H9 (cell line): ENCODE measurements at regions not wholly inside any gene's neighbourhood (a gene's known extent, or its start where the extent isn't known, plus 50 kb on each side); places are given as distances from the start of the nearest gene placed in this dataset.

ENCODE experiments used
- DNase-seq: peaks from one replicate; pipeline ENCODE4 v3.0.0-alpha.2; 2017
- H2AFZ ChIP-seq: one replicate; pipeline ENCODE4 v1.6.1; 2013; ENCODE audit warnings: mild to moderate bottlenecking, low read length, control low read depth, moderate library complexity
- H2AK5ac ChIP-seq: 2 replicates; pipeline ENCODE4 v1.6.1; 2013; ENCODE audit warnings: low read length, control low read depth, mixed read lengths; ENCODE audit not compliant: insufficient read length
- H2BK120ac ChIP-seq: one replicate; pipeline ENCODE4 v1.6.1; 2013; ENCODE audit warnings: low read depth, mild to moderate bottlenecking, low read length, control low read depth, inconsistent platforms; ENCODE audit not compliant: poor library complexity, severe bottlenecking
- H2BK12ac ChIP-seq: 2 replicates; pipeline ENCODE4 v1.6.1; 2013; ENCODE audit warnings: low read length, control low read depth, mixed read lengths, low read depth; ENCODE audit not compliant: insufficient read length
- H2BK15ac ChIP-seq: 2 replicates; pipeline ENCODE4 v1.6.1; 2013; ENCODE audit warnings: low read depth, low read length, control low read depth
- H2BK20ac ChIP-seq: one replicate; pipeline ENCODE4 v1.6.1; 2013; ENCODE audit warnings: low read depth, mild to moderate bottlenecking, low read length, control low read depth, inconsistent platforms; ENCODE audit not compliant: poor library complexity, severe bottlenecking
- H2BK5ac ChIP-seq: 2 replicates; pipeline ENCODE4 v1.6.1; 2013; ENCODE audit warnings: low read length, control low read depth, mixed read lengths; ENCODE audit not compliant: insufficient read length
- H3K14ac ChIP-seq: 2 replicates; pipeline ENCODE4 v1.6.1; 2013; ENCODE audit warnings: low read length, control low read depth; ENCODE audit not compliant: insufficient read depth
- H3K18ac ChIP-seq: 2 replicates; pipeline ENCODE4 v1.6.1; 2013; ENCODE audit warnings: low read depth, mild to moderate bottlenecking, mixed read lengths, low read length, control low read depth; ENCODE audit not compliant: insufficient read length
- H3K23ac ChIP-seq: 2 replicates; pipeline ENCODE4 v1.6.1; 2013; ENCODE audit warnings: low read length, control low read depth, mixed read lengths, low read depth; ENCODE audit not compliant: insufficient read length
- H3K23me2 ChIP-seq: 2 replicates; pipeline ENCODE4 v1.6.1; 2013; ENCODE audit warnings: low read depth, mild to moderate bottlenecking, mixed read lengths, low read length, control low read depth; ENCODE audit not compliant: insufficient read length, poor library complexity, severe bottlenecking
- H3K27ac ChIP-seq: 2 replicates; pipeline ENCODE4 v1.5.1; 2013; ENCODE audit warnings: low read length, control low read depth, mixed read lengths, low read depth; ENCODE audit not compliant: insufficient read length
- H3K27me3 ChIP-seq: 2 replicates; pipeline ENCODE4 v1.6.1; 2013; ENCODE audit warnings: low read length, control low read depth, inconsistent platforms; ENCODE audit not compliant: insufficient read depth
- H3K4ac ChIP-seq: 2 replicates; pipeline ENCODE4 v1.6.1; 2013; ENCODE audit warnings: low read depth, mild to moderate bottlenecking, control low read depth, inconsistent platforms, low read length, moderate library complexity
- H3K4me1 ChIP-seq: 2 replicates; pipeline ENCODE4 v1.6.1; 2013; ENCODE audit warnings: low read length, control low read depth, inconsistent platforms; ENCODE audit not compliant: insufficient read depth
- H3K4me2 ChIP-seq: 2 replicates; pipeline ENCODE4 v1.6.1; 2013; ENCODE audit warnings: low read length, control low read depth, mixed read lengths; ENCODE audit not compliant: insufficient read length, insufficient read depth
- H3K56ac ChIP-seq: 2 replicates; pipeline ENCODE4 v1.6.1; 2013; ENCODE audit warnings: low read depth, mild to moderate bottlenecking, mixed read lengths, low read length, control low read depth; ENCODE audit not compliant: insufficient read length
- H3K79me1 ChIP-seq: 2 replicates; pipeline ENCODE4 v1.6.1; 2013; ENCODE audit warnings: low read depth, mild to moderate bottlenecking, moderate library complexity, low read length, control low read depth, inconsistent platforms; ENCODE audit not compliant: insufficient read depth, poor library complexity, severe bottlenecking
- H3K79me2 ChIP-seq: 2 replicates; pipeline ENCODE4 v1.6.1; 2013; ENCODE audit warnings: low read length, control low read depth, inconsistent platforms; ENCODE audit not compliant: insufficient read depth
- H3K9ac ChIP-seq: 2 replicates; pipeline ENCODE4 v1.6.1; 2013; ENCODE audit warnings: low read length, control low read depth, mixed read lengths; ENCODE audit not compliant: insufficient read length; ENCODE audit errors: extremely low read depth
- H3K9me3 ChIP-seq: one replicate; pipeline ENCODE4 v1.6.1; 2013; ENCODE audit warnings: low read depth, low read length, inconsistent platforms; ENCODE audit not compliant: control insufficient read depth
- H3T11ph ChIP-seq: one replicate; pipeline ENCODE4 v1.6.1; 2013; ENCODE audit warnings: mild to moderate bottlenecking, low read length, control low read depth, inconsistent platforms
- H4K20me1 ChIP-seq: one replicate; pipeline ENCODE4 v1.6.1; 2013; ENCODE audit not compliant: control insufficient read depth, insufficient read length, insufficient read depth
- H4K5ac ChIP-seq: 2 replicates; pipeline ENCODE4 v1.6.1; 2013; ENCODE audit warnings: low read depth, mild to moderate bottlenecking, mixed read lengths, low read length, control low read depth; ENCODE audit not compliant: insufficient read length
- H4K8ac ChIP-seq: replicated peaks from 2 replicates; pipeline ENCODE4 v1.6.1; 2013; ENCODE audit warnings: low read length, control low read depth, mixed read lengths, low read depth; ENCODE audit not compliant: insufficient read length
- H4K91ac ChIP-seq: 2 replicates; pipeline ENCODE4 v1.6.1; 2013; ENCODE audit warnings: low read depth, mild to moderate bottlenecking, moderate library complexity, mixed read lengths, low read length, control low read depth; ENCODE audit not compliant: insufficient read length
- H3K27ac Mint-ChIP-seq, 3 experiments: 2 replicates in 2 of 3; 3 replicates in 1 of 3; pipeline ENCODE4 v1.8.0; 2020 to 2021; ENCODE audit warnings: mixed read lengths in 3 of 3, mild to moderate bottlenecking in 1 of 3, moderate library complexity in 1 of 3
- H3K27me3 Mint-ChIP-seq: 2 replicates; pipeline ENCODE4 v1.8.0; 2021; ENCODE audit warnings: low read depth, mild to moderate bottlenecking, moderate library complexity, mixed read lengths
- H3K36me3 Mint-ChIP-seq, 3 experiments: 2 replicates in 2 of 3; 3 replicates in 1 of 3; pipeline ENCODE4 v1.8.0; 2020 to 2021; ENCODE audit warnings: low read depth in 3 of 3, mixed read lengths in 3 of 3; ENCODE audit not compliant: insufficient read depth in 1 of 3
- H3K4me1 Mint-ChIP-seq, 2 experiments: 2 replicates each; pipeline ENCODE4 v1.8.0; 2020; ENCODE audit warnings: mixed read lengths in 2 of 2
- H3K4me3 Mint-ChIP-seq, 2 experiments: 2 replicates in 1 of 2; 3 replicates in 1 of 2; pipeline ENCODE4 v1.8.0; 2020 to 2021; ENCODE audit warnings: mild to moderate bottlenecking in 2 of 2, mixed read lengths in 2 of 2, moderate library complexity in 1 of 2
- H3K9me3 Mint-ChIP-seq, 2 experiments: 2 replicates in 1 of 2; 3 replicates in 1 of 2; pipeline ENCODE4 v1.8.0; 2020; ENCODE audit warnings: mild to moderate bottlenecking in 2 of 2, mixed read lengths in 2 of 2, moderate library complexity in 1 of 2
- WGBS: extraction: QIAGEN DNeasy Blood & Tissue Kit; methylation state at CpG from one replicate; pipeline ENCODE4 v1.1.7; 2013; ENCODE audit warnings: missing lambda C conversion rate, low lambda C conversion rate, mixed read lengths; ENCODE audit not compliant: insufficient read length; ENCODE audit errors: extremely low coverage; 5-methylcytosine and 5-hydroxymethylcytosine counted together
- TF ChIP-seq, protein P1 (sequence below): fragments of 200-600 bp; sonication (generic); conservative IDR thresholded peaks from 3 replicates; pipeline ENCODE4 v1.8.0; 2021; ENCODE audit warnings: antibody characterized with exemption, mild to moderate bottlenecking

DNA sequence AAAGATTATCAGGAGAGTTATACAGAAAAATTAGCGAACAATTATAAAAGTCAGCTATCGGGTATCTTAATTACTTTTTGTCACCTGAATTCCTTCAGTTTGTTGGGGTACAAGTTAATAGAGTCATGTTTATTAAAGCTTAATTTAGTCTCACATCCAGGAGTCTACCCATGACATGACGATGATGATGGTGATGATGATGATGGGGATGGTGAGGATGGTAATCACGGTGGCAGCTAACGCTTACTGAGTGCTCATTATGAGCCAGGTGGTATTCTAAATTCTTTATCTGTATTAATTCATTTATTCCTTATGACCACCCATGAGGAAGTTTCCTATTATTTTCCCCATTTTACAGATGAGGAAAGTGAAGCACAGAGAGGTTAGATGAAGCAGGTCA lies 208.6 kb upstream of the KIF2A start:
- Histone ChIP-seq H3K79me2 (no peaks in the 10 kb centered on the region), H3K79me1 (no peaks in the 10 kb centered on the region), H4K8ac (no peak overlapping the region), H3K9me3 (no peaks in the 10 kb centered on the region), H3K4ac (no peak overlapping the region), H3K18ac (no peak overlapping the region), H2BK120ac (no peak overlapping the region), H3K14ac (no peak overlapping the region), H3K4me1 (no peaks in the 10 kb centered on the region), H3K9ac (no peak overlapping the region), H3K4me2 (no peak overlapping the region), H2BK15ac (no peak overlapping the region), H3K23me2 (no peaks in the 10 kb centered on the region), H2BK20ac (no peak overlapping the region), H3K27me3 (no peaks in the 10 kb centered on the region), H2AK5ac (no peak overlapping the region), H2AFZ (no peak overlapping the region), H4K20me1 (no peaks in the 10 kb centered on the region), H3K23ac (no peak overlapping the region), H4K91ac (no peak overlapping the region), H3K27ac (no peak overlapping the region), H4K5ac (no peak overlapping the region), H3T11ph (no peak overlapping the region), H3K56ac (no peak overlapping the region), H2BK12ac (no peak overlapping the region), H2BK5ac (no peak overlapping the region)
- Mint-ChIP-seq H3K27me3 (peaks cover 2% of the 10 kb centered on the region; the same call in 1 of the 2 replicates), H3K27ac (no peak overlapping the region), H3K4me1 (peaks cover 4 to 5% of the 10 kb centered on the region in 2 experiments), H3K4me3 (no peak overlapping the region), H3K36me3 (no peaks in the 10 kb centered on the region), H3K9me3 (no peaks in the 10 kb centered on the region; a peak in 2 of 5 replicates)
- TF ChIP-seq, protein P1, sequence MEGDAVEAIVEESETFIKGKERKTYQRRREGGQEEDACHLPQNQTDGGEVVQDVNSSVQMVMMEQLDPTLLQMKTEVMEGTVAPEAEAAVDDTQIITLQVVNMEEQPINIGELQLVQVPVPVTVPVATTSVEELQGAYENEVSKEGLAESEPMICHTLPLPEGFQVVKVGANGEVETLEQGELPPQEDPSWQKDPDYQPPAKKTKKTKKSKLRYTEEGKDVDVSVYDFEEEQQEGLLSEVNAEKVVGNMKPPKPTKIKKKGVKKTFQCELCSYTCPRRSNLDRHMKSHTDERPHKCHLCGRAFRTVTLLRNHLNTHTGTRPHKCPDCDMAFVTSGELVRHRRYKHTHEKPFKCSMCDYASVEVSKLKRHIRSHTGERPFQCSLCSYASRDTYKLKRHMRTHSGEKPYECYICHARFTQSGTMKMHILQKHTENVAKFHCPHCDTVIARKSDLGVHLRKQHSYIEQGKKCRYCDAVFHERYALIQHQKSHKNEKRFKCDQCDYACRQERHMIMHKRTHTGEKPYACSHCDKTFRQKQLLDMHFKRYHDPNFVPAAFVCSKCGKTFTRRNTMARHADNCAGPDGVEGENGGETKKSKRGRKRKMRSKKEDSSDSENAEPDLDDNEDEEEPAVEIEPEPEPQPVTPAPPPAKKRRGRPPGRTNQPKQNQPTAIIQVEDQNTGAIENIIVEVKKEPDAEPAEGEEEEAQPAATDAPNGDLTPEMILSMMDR = no peak
- no CpG with 5 or more reads among the region's 5 CpGs for WGBS
- DNase-seq = no peak
